BLaER1 (cell line): ENCODE measurements at regions not wholly inside any gene's neighbourhood (a gene's known extent, or its start where the extent isn't known, plus 50 kb on each side); places are given as distances from the start of the nearest gene placed in this dataset.

ENCODE experiments used
- H3K27ac ChIP-seq: shearing (Covaris generic); formaldehyde crosslinking; 2 replicates; pipeline ENCODE4 v1.8.1; 2022
- H3K27me3 ChIP-seq: shearing (Covaris generic); formaldehyde crosslinking; 2 replicates; pipeline ENCODE4 v1.8.1; 2022
- H3K36me3 ChIP-seq: shearing (Covaris generic); formaldehyde crosslinking; 2 replicates; pipeline ENCODE4 v1.8.1; 2022
- H3K4me1 ChIP-seq: shearing (Covaris generic); formaldehyde crosslinking; 2 replicates; pipeline ENCODE4 v1.8.1; 2022
- H3K4me2 ChIP-seq: shearing (Covaris generic); formaldehyde crosslinking; 2 replicates; pipeline ENCODE4 v1.8.1; 2022
- H3K4me3 ChIP-seq: shearing (Covaris generic); formaldehyde crosslinking; 2 replicates; pipeline ENCODE4 v1.8.1; 2022
- H3K9ac ChIP-seq: shearing (Covaris generic); formaldehyde crosslinking; 2 replicates; pipeline ENCODE4 v1.8.1; 2022
- H3K9me3 ChIP-seq: shearing (Covaris generic); formaldehyde crosslinking; 2 replicates; pipeline ENCODE4 v1.8.1; 2022
- H4K20me1 ChIP-seq: shearing (Covaris generic); formaldehyde crosslinking; 2 replicates; pipeline ENCODE4 v1.8.1; 2022
- Cebpa-rat ChIP-seq: shearing (Covaris generic); IDR thresholded peaks from 2 replicates; pipeline ENCODE4 v1.8.1; 2022

DNA sequence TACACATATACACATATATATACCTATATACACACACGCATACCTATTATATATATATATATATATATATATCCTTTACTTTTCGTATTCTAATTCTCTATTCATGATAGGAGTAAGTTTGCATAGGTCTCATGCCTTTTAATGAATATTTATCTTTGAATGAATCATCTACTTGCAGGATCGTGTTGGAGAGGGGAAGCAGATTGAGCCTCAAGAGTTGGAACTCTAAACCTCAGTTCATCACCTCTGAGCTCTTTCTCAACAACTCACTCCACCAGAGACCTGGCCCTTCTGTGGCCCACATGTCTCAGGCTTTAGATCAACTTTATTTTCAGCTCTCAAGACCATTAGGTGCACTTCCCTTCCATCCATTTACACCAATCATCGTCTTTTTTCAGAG is 490.4 kb upstream of the ID2 start:
- Histone ChIP-seq H3K4me3 (no peak overlapping the region), H3K4me2 (no peak overlapping the region), H3K27me3 (no peaks in the 10 kb centered on the region), H3K27ac (no peak overlapping the region), H3K4me1 (no peaks in the 10 kb centered on the region), H3K9ac (no peak overlapping the region), H3K36me3 (no peaks in the 10 kb centered on the region), H4K20me1 (no peaks in the 10 kb centered on the region), H3K9me3 (no peaks in the 10 kb centered on the region)
- no peak for TF ChIP-seq Cebpa-rat

DNA sequence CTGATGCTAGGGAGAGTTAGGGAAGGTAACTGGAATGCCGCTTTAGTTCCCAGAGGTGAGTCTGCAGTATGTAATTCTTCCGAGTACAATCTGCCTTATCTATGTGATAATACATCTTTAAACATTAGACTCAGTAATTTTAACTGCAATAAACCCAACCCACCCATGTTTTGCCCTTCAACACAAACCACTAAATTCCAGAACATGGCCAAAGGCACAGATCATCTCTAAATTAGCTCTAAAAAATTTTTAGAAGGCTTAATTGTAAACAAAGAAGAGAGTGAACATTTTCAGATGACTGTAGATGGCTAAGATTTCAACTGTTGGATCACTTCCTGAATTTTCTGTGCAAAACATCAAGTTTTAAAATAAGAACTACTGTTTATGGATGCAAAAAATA is 488.7 kb upstream of the ID2 start:
- H3K27me3 ChIP-seq: no peaks in the 10 kb centered on the region
- H3K9me3 ChIP-seq: no peaks in the 10 kb centered on the region
- H4K20me1 ChIP-seq: no peaks in the 10 kb centered on the region
- H3K27ac ChIP-seq: no peak overlapping the region
- no peak overlapping the region for H3K9ac ChIP-seq
- TF ChIP-seq Cebpa-rat: no peak
- H3K36me3 ChIP-seq: no peaks in the 10 kb centered on the region
- H3K4me1 ChIP-seq: no peaks in the 10 kb centered on the region
- H3K4me3 ChIP-seq: no peak overlapping the region
- no peak overlapping the region for H3K4me2 ChIP-seq

GRCh38 chr2:8193686-8194615 is 487.9 kb upstream of the ID2 start:
- peaks cover 6% of the 10 kb centered on the region; the same call in 1 of the 2 replicates for H3K4me1 ChIP-seq
- no peak overlapping the region for H3K27ac ChIP-seq
- H3K27me3 ChIP-seq: no peaks in the 10 kb centered on the region
- TF ChIP-seq Cebpa-rat: no peak
- no peak overlapping the region for H3K9ac ChIP-seq
- H3K4me3 ChIP-seq: no peak overlapping the region
- no peaks in the 10 kb centered on the region for H3K9me3 ChIP-seq
- no peaks in the 10 kb centered on the region for H3K36me3 ChIP-seq
- H3K4me2 ChIP-seq: no peak overlapping the region
- H4K20me1 ChIP-seq: no peaks in the 10 kb centered on the region

GRCh38 chr2:8195784-8196183 is 486.1 kb upstream of the ID2 start:
- peaks cover 9% of the 10 kb centered on the region for H3K9me3 ChIP-seq
- no peak overlapping the region for H3K27ac ChIP-seq
- H3K4me2 ChIP-seq: no peak overlapping the region
- H3K4me1 ChIP-seq: peaks cover 7% of the 10 kb centered on the region; the same call in 1 of the 2 replicates
- H3K4me3 ChIP-seq: no peak overlapping the region
- no peaks in the 10 kb centered on the region for H3K27me3 ChIP-seq
- TF ChIP-seq Cebpa-rat: no peak
- no peaks in the 10 kb centered on the region for H4K20me1 ChIP-seq
- H3K9ac ChIP-seq: no peak overlapping the region
- H3K36me3 ChIP-seq: no peaks in the 10 kb centered on the region

GRCh38 chr2:8196316-8196715 is 485.5 kb upstream of the ID2 start:
- no peak for TF ChIP-seq Cebpa-rat
- no peak overlapping the region for H3K27ac ChIP-seq
- H3K4me1 ChIP-seq: peaks cover 7% of the 10 kb centered on the region; the same call in 1 of the 2 replicates
- H3K4me3 ChIP-seq: no peak overlapping the region
- no peaks in the 10 kb centered on the region for H4K20me1 ChIP-seq
- H3K27me3 ChIP-seq: no peaks in the 10 kb centered on the region
- H3K9me3 ChIP-seq: peaks cover 9% of the 10 kb centered on the region
- H3K36me3 ChIP-seq: no peaks in the 10 kb centered on the region
- H3K9ac ChIP-seq: no peak overlapping the region
- no peak overlapping the region for H3K4me2 ChIP-seq

DNA sequence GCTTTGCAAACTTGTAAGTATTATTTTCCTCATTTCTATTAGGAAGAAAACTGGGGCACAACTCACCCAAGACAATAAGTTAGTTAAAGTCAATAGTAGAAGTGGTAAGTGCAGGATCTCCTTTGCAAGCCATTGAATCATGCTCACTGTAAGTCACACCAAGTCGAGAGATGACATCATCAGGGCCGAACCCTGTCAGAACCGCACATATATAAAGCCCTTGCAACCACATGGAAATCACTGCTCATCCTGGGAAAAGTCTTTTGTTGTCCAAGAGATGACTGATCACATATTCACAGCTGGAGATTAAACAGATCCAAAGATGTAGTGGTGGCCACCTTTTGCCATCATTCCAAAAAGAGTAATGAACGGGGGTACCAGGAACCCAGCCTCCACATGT is 484.8 kb upstream of the ID2 start:
- Histone ChIP-seq H3K9me3 (peaks cover 9% of the 10 kb centered on the region), H3K4me2 (no peak overlapping the region), H4K20me1 (no peaks in the 10 kb centered on the region), H3K27me3 (no peaks in the 10 kb centered on the region), H3K4me3 (no peak overlapping the region), H3K9ac (no peak overlapping the region), H3K27ac (no peak overlapping the region), H3K4me1 (peaks cover 12% of the 10 kb centered on the region), H3K36me3 (no peaks in the 10 kb centered on the region)
- no peak for TF ChIP-seq Cebpa-rat

DNA sequence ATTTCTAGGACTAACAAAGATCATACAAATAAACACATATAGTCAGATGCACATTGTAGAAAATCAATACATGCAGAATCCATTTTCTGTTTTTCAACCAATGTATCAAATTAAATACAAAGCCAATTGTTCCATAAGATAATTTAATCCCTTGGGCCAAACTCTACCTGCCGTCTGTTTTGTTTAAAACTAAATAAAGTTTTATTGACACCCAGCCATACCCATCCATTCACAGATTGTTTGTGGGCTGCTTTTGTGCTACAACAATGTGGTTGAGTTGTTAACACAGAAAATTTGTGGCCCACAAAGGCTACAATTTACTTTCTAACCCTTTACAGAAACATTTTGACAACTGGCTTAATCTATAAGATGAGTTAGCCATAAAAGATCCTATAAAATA is 484.0 kb upstream of the ID2 start:
- TF ChIP-seq Cebpa-rat: no peak

DNA sequence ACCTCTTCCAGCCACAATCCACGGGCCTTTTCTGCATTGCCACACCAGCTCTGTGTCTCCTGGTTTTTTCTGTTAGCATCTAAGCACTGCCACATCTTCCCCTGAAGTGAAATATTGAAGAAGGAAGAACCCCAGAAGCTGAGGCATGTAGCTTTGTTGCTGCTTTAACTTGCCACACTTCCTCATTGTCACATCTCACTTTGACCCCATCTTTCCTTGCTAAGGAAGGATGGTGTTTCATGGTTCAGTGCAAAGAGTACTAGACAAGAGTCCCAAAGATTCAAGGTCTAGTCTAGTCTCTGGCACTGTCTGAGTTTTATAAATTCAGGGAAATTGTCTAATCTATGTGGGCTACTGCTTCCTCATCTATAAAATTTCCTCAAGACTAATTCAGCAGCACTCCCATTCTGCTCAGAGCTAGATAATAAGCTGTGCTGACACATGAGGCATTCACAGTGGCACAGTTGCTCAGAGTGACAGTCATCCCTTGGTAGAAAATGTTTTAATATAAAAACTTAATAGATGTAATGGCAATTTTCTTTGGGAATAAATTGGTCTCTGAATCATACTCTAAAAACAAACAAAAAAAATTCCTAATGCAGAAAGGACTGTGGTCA is 483.0 kb upstream of the ID2 start:
- H3K4me2 ChIP-seq: no peak overlapping the region
- peaks cover 9% of the 10 kb centered on the region for H3K9me3 ChIP-seq
- H3K9ac ChIP-seq: no peak overlapping the region
- no peaks in the 10 kb centered on the region for H4K20me1 ChIP-seq
- H3K27me3 ChIP-seq: no peaks in the 10 kb centered on the region
- no peak overlapping the region for H3K27ac ChIP-seq
- H3K4me3 ChIP-seq: no peak overlapping the region
- TF ChIP-seq Cebpa-rat: no peak
- no peaks in the 10 kb centered on the region for H3K36me3 ChIP-seq
- H3K4me1 ChIP-seq: peaks cover 19% of the 10 kb centered on the region

More for the DNA sequence above, 484.0 kb upstream of the ID2 start:
- Histone ChIP-seq H3K27ac (no peak overlapping the region), H3K4me2 (no peak overlapping the region), H3K36me3 (no peaks in the 10 kb centered on the region), H4K20me1 (no peaks in the 10 kb centered on the region), H3K9me3 (peaks cover 9% of the 10 kb centered on the region), H3K4me3 (no peak overlapping the region), H3K9ac (no peak overlapping the region), H3K4me1 (peaks cover 19% of the 10 kb centered on the region), H3K27me3 (no peaks in the 10 kb centered on the region)

- Histone ChIP-seq H3K9me3 (peaks cover 21% of the 10 kb centered on the region), H3K36me3 (no peaks in the 10 kb centered on the region), H4K20me1 (no peaks in the 10 kb centered on the region), H3K4me1 (peaks cover 19% of the 10 kb centered on the region), H3K4me2 (peak overlapping the region; percentile 46), H3K27ac (no peak overlapping the region), H3K27me3 (no peaks in the 10 kb centered on the region), H3K4me3 (no peak overlapping the region), H3K9ac (no peak overlapping the region)
- TF ChIP-seq Cebpa-rat: no peak
Observed at GRCh38 chr2:8202132-8202531, 479.7 kb upstream of the ID2 start.

DNA sequence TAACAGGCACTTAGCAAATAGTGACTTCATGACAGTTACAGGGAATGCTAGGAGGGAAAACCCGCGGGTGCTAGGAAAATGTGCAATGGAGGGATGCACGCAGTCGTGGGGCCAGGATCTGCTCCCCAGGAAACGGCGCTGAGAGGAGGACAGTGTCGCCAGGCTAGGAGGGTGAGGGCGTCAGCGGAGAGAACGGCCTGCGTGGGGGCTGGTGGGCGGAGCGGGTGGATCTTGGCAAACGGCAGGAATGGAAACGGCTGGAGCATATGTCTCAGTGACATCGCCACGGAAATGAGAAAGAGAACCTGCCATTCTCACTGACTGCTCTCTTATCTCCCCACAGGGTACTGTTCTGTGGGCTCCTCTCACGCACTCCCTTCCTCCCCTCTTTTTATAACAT is 478.5 kb upstream of the ID2 start:
- Histone ChIP-seq H4K20me1 (no peaks in the 10 kb centered on the region), H3K4me1 (peaks cover 19% of the 10 kb centered on the region), H3K4me2 (no peak overlapping the region), H3K9ac (no peak overlapping the region), H3K4me3 (no peak overlapping the region), H3K36me3 (no peaks in the 10 kb centered on the region), H3K27me3 (no peaks in the 10 kb centered on the region), H3K27ac (no peak overlapping the region), H3K9me3 (peaks cover 30% of the 10 kb centered on the region)
- no peak for TF ChIP-seq Cebpa-rat
